22Rv1 (cell line): ENCODE measurements at regions not wholly inside any gene's neighbourhood (a gene's known extent, or its start where the extent isn't known, plus 50 kb on each side); places are given as distances from the start of the nearest gene placed in this dataset.

Experiments
- H3K27ac ChIP-seq: fragments of 450-650 bp; 2 replicates; pipeline ENCODE4 v1.5.1; 2017
- CTCF ChIP-seq: fragments of 450-650 bp; IDR thresholded peaks from 2 replicates; pipeline ENCODE4 v1.5.1; 2017; ENCODE audit warnings: mild to moderate bottlenecking
- ZFX ChIP-seq: fragments of 450-650 bp; IDR thresholded peaks from 2 replicates; pipeline ENCODE4 v1.6.1; 2017; ENCODE audit warnings: antibody characterized with exemption, borderline replicate concordance

GRCh38 chr2:147057892-147058490 is 786.8 kb upstream of the ACVR2A start:
- no peak overlapping the region for H3K27ac ChIP-seq
- TF ChIP-seq CTCF, result no peak
- no peak for TF ChIP-seq ZFX

DNA sequence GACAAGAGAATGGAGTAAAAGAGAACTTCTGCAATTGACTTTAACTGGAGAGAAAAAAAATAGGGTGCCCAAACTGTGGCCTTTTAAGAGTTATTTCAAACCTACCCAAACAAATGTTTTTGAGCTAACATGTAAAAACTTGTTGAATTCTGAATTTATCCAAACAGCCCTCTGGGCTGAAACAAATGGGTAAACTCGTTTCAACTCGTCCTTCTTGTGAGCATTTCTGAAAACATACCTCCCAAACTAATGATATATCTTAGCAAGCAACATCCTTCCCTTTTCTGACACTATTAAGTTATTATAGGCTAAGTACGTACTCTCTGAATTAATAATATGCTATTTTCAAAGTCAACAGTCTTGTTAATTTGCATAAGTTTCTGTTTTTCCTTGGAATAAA is 793.0 kb upstream of the ACVR2A start:
- no peak for TF ChIP-seq CTCF
- TF ChIP-seq ZFX, result no peak
- no peak overlapping the region for H3K27ac ChIP-seq

DNA sequence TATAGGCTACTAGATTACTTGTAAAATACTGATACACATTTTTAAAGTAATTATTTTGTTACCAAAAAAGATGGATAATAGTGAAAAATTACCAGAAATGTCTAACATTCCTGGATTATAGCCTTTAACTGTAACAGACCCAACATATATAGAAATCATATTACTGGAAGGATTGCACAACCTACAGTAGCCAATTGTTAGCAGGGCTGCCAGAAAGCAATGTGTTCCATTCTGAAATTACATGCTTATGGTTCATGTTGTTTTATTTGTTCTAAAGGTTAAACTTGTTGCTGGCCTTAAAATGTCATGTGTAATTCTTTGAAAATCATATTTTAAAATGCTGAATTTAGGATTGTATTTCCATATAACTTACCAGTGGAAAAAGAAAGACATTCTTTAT is 793.6 kb upstream of the ACVR2A start:
- H3K27ac ChIP-seq, result no peak overlapping the region
- TF ChIP-seq CTCF (no peak), ZFX (no peak)

GRCh38 chr2:147049957-147050356 is 794.9 kb upstream of the ACVR2A start:
- no peak overlapping the region for H3K27ac ChIP-seq
- TF ChIP-seq ZFX, result no peak
- no peak for TF ChIP-seq CTCF

- TF ChIP-seq ZFX, result no peak
- no peak for TF ChIP-seq CTCF
Measured at GRCh38 chr2:147046473-147046872, 798.4 kb upstream of the ACVR2A start.

GRCh38 chr2:147045113-147045512 is 799.7 kb upstream of the ACVR2A start:
- no peak overlapping the region for H3K27ac ChIP-seq
- TF ChIP-seq ZFX, result no peak
- peak; percentile 55 for TF ChIP-seq CTCF

More at GRCh38 chr2:147046473-147046872, 798.4 kb upstream of the ACVR2A start:
- no peak overlapping the region for H3K27ac ChIP-seq

GRCh38 chr2:147041121-147041494 is 803.7 kb upstream of the ACVR2A start:
- H3K27ac ChIP-seq, result no peak overlapping the region
- no peak for TF ChIP-seq ZFX
- TF ChIP-seq CTCF, result no peak
